Bronchial epithelial cell (primary cell): ENCODE measurements at regions not wholly inside any gene's neighbourhood (a gene's known extent, or its start where the extent isn't known, plus 50 kb on each side); places are given as distances from the start of the nearest gene placed in this dataset.

ENCODE experiments used
- DNase-seq: peaks from one replicate; pipeline ENCODE4 v3.0.0-alpha.2; 2010; ENCODE audit warnings: low read depth
- FAIRE-seq: peaks from 2 replicates; lab custom pipeline; 2011; peaks lifted over from hg19 to GRCh38; lab: Jason Lieb, UNC
- H3K27me3 ChIP-seq: 2 replicates; pipeline ENCODE4 v1.5.1; 2011; ENCODE audit warnings: low read length; ENCODE audit not compliant: control insufficient read depth, insufficient read depth
- H3K36me3 ChIP-seq: 2 replicates; pipeline ENCODE4 v1.5.1; 2011; ENCODE audit warnings: low read length; ENCODE audit not compliant: control insufficient read depth, insufficient read depth
- H3K4me3 ChIP-seq: 2 replicates; pipeline ENCODE4 v1.5.1; 2011; ENCODE audit warnings: mild to moderate bottlenecking, low read depth, low read length, control low read depth
- CTCF ChIP-seq: IDR thresholded peaks from 2 replicates; pipeline ENCODE4 v1.5.1; 2011; ENCODE audit warnings: mild to moderate bottlenecking, moderate library complexity, low read length, control low read depth, inconsistent platforms; ENCODE audit not compliant: insufficient read depth, severe bottlenecking

DNA sequence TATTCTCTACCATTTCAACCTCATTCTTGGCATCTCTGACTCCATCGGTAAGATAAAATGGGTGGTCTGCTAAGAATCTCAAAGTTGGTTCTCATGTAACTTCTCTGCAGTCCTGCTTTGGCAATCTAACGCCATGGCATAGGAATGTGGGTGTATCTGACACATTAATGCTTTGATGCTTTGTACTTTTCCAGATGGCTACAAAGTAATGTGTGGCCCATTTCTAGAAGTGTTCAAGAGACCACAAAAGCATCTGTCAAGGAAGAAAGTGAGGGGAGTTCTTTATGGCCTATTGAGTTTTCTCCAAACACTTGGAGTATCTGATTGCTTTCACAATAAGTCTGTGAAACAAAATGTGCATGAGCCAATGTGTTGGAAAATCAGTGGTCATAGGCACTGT lies 339.9 kb upstream of the TGFBR2 start:
- H3K27me3 ChIP-seq = no peaks in the 10 kb centered on the region
- no peaks in the 10 kb centered on the region for H3K36me3 ChIP-seq
- no peak for FAIRE-seq
- no peak overlapping the region for H3K4me3 ChIP-seq
- DNase-seq = no peak
- TF ChIP-seq CTCF = no peak

DNA sequence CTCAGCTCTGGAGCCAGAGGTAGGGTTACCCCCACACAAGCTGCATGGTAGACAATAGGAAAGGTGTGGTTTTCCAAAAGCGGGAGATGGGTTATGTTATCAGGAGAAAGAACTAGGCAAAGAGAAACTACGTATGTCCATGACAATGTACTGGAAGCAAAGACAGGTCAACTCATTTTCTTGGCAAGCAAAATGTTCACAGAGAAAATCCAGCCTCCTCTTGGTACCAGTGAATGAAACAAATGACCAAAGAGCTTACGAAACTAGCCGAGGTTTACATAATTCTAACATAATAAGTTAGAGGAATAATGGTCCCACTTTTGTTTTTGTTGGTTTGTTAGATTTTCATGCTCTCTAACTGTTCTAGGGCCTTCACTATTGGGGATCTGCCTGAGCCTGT lies 338.1 kb upstream of the TGFBR2 start:
- FAIRE-seq = no peak
- Histone ChIP-seq H3K36me3 (no peaks in the 10 kb centered on the region), H3K4me3 (no peak overlapping the region), H3K27me3 (no peaks in the 10 kb centered on the region)
- no peak for TF ChIP-seq CTCF
- DNase-seq = no peak

GRCh38 chr3:30269751-30270445 lies 336.5 kb upstream of the TGFBR2 start:
- no peak for FAIRE-seq
- no peak for TF ChIP-seq CTCF

GRCh38 chr3:30271781-30272180 lies 334.6 kb upstream of the TGFBR2 start:
- Histone ChIP-seq H3K4me3 (no peak overlapping the region), H3K27me3 (no peaks in the 10 kb centered on the region), H3K36me3 (no peaks in the 10 kb centered on the region)
- DNase-seq (no peak), FAIRE-seq (no peak)
- no peak for TF ChIP-seq CTCF

More at GRCh38 chr3:30269751-30270445, 336.5 kb upstream of the TGFBR2 start:
- Histone ChIP-seq H3K36me3 (no peaks in the 10 kb centered on the region), H3K4me3 (no peak overlapping the region), H3K27me3 (no peaks in the 10 kb centered on the region)
- DNase-seq = no peak

DNA sequence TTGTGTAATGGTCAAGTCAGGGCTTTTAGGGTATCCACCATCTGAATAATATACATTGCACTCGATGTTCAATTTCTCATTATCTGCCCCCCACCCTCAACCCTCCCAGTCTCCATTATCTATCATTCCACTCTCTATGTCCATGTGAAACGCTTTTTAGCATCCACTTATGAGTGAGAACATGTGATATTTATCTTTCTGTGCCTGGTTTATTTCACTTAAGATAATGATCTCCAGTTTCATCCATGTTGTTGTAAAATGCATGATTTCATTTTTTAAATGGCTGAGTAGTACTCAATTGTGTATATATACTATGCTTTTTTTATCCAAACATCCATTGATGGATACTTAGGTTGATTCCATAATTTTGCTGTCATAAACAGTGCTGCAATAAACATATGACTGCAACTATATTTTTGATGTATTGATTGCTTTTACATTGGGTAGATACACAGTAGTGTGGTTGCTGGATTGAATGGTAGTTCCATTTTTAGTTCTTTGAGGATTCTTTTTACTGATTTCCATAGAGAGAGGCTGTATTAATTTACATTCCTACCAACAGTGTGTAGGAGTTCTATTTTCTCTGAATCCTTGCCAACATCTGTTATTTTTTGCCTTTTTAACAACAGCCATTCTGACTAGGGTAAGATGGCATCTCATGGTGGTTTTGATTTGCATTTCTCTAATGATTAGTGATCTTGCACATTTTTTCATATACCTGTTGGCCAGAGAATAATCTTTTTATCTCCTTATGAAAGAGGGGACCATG lies 332.9 kb upstream of the TGFBR2 start:
- Histone ChIP-seq H3K27me3 (no peaks in the 10 kb centered on the region), H3K4me3 (no peak overlapping the region), H3K36me3 (no peaks in the 10 kb centered on the region)
- no peak for TF ChIP-seq CTCF
- DNase-seq (no peak), FAIRE-seq (no peak)
